ENCODE measurements at regions not wholly inside any gene's neighbourhood (a gene's known extent, or its start where the extent isn't known, plus 50 kb on each side); places are given as distances from the start of the nearest gene placed in this dataset.

- 77% methylated on average over 4 of the region's 4 CpGs for WGBS (ENCODE audit: insufficient coverage)
- no peak overlapping the region for H3K27ac Mint-ChIP-seq
Observed at GRCh38 chr9:78490231-78490630, 193.3 kb downstream of the PSAT1 start.

GRCh38 chr9:78491402-78491801, 194.5 kb downstream of the PSAT1 start:
- H3K27me3 ChIP-seq (ENCODE audit: control insufficient read depth, insufficient read depth, low read length), result no peaks in the 10 kb centered on the region
- DNase-seq (no peak), ATAC-seq (no peak)
- Mint-ChIP-seq H3K4me1 (no peaks in the 10 kb centered on the region), H3K4me3 (no peak overlapping the region), H3K27me3 (ENCODE audit: low read depth in 2 of 2) (no peaks in the 10 kb centered on the region), H3K36me3 (no peaks in the 10 kb centered on the region), H3K27ac (no peak overlapping the region), H3K9me3 (peaks cover 2% of the 10 kb centered on the region in 2 donors)
- WGBS (ENCODE audit: insufficient coverage), result 81% methylated on average over 3 of the region's 3 CpGs
- no peak overlapping the region for H3K4me3 ChIP-seq (ENCODE audit: low read length)
- H3K36me3 ChIP-seq (ENCODE audit: control insufficient read depth, insufficient read depth, low read length), result no peaks in the 10 kb centered on the region
- intact Hi-C loops (cut with micrococcal nuclease), result no loop called here
- no peaks in the 10 kb centered on the region for H3K9me3 ChIP-seq (ENCODE audit: control insufficient read depth, insufficient read depth, low read length)
- no peak overlapping the region for H3K27ac ChIP-seq (ENCODE audit: low read length)
- no peaks in the 10 kb centered on the region for H3K4me1 ChIP-seq (ENCODE audit: control insufficient read depth, insufficient read depth, low read length)
- TF ChIP-seq CTCF (IDR thresholded peaks at IDR 0.05), result no peak

More at GRCh38 chr9:78490231-78490630, 193.3 kb downstream of the PSAT1 start:
- ATAC-seq, result no peak
- intact Hi-C loops (cut with micrococcal nuclease), result no loop called here
- Histone ChIP-seq H3K9me3 (ENCODE audit: control insufficient read depth, insufficient read depth, low read length) (no peaks in the 10 kb centered on the region), H3K4me3 (ENCODE audit: low read length) (no peak overlapping the region), H3K4me1 (ENCODE audit: control insufficient read depth, insufficient read depth, low read length) (no peaks in the 10 kb centered on the region), H3K36me3 (ENCODE audit: control insufficient read depth, insufficient read depth, low read length) (no peaks in the 10 kb centered on the region), H3K27me3 (ENCODE audit: control insufficient read depth, insufficient read depth, low read length) (no peaks in the 10 kb centered on the region), H3K27ac (ENCODE audit: low read length) (no peak overlapping the region)
- no peaks in the 10 kb centered on the region for H3K27me3 Mint-ChIP-seq (ENCODE audit: low read depth in 2 of 2)
- peaks cover 2 to 5% of the 10 kb centered on the region in 2 donors for H3K9me3 Mint-ChIP-seq
- no peak for TF ChIP-seq CTCF (IDR thresholded peaks at IDR 0.05)
- no peaks in the 10 kb centered on the region for H3K36me3 Mint-ChIP-seq
- H3K4me1 Mint-ChIP-seq, result no peaks in the 10 kb centered on the region
- no peak for DNase-seq
- H3K4me3 Mint-ChIP-seq, result no peak overlapping the region

- Mint-ChIP-seq H3K27me3 (ENCODE audit: low read depth in 2 of 2) (no peaks in the 10 kb centered on the region), H3K4me3 (no peak overlapping the region), H3K4me1 (no peaks in the 10 kb centered on the region), H3K9me3 (peaks cover 2% of the 10 kb centered on the region in 2 donors), H3K27ac (no peak overlapping the region), H3K36me3 (no peaks in the 10 kb centered on the region)
- no peak for TF ChIP-seq CTCF (IDR thresholded peaks at IDR 0.05)
- H3K36me3 ChIP-seq (ENCODE audit: control insufficient read depth, insufficient read depth, low read length), result no peaks in the 10 kb centered on the region
- H3K4me3 ChIP-seq (ENCODE audit: low read length), result no peak overlapping the region
- intact Hi-C loops (cut with micrococcal nuclease), result no loop called here
- H3K27me3 ChIP-seq (ENCODE audit: control insufficient read depth, insufficient read depth, low read length), result no peaks in the 10 kb centered on the region
- no peaks in the 10 kb centered on the region for H3K4me1 ChIP-seq (ENCODE audit: control insufficient read depth, insufficient read depth, low read length)
- DNase-seq, result no peak
- H3K27ac ChIP-seq (ENCODE audit: low read length), result no peak overlapping the region
- no peak for ATAC-seq
- no peaks in the 10 kb centered on the region for H3K9me3 ChIP-seq (ENCODE audit: control insufficient read depth, insufficient read depth, low read length)
- WGBS (ENCODE audit: insufficient coverage), result 88% methylated on average over 2 of the region's 2 CpGs
Observed at GRCh38 chr9:78493166-78493742, 196.3 kb downstream of the PSAT1 start.

GRCh38 chr9:78502566-78502965, 205.6 kb downstream of the PSAT1 start:
- Histone ChIP-seq H3K4me1 (ENCODE audit: control insufficient read depth, insufficient read depth, low read length) (no peaks in the 10 kb centered on the region), H3K27ac (ENCODE audit: low read length) (no peak overlapping the region), H3K36me3 (ENCODE audit: control insufficient read depth, insufficient read depth, low read length) (no peaks in the 10 kb centered on the region), H3K9me3 (ENCODE audit: control insufficient read depth, insufficient read depth, low read length) (no peaks in the 10 kb centered on the region), H3K27me3 (ENCODE audit: control insufficient read depth, insufficient read depth, low read length) (no peaks in the 10 kb centered on the region), H3K4me3 (ENCODE audit: low read length) (no peak overlapping the region)
- no peak for DNase-seq
- Mint-ChIP-seq H3K36me3 (no peaks in the 10 kb centered on the region), H3K4me3 (no peak overlapping the region), H3K4me1 (no peaks in the 10 kb centered on the region), H3K27ac (no peak overlapping the region), H3K9me3 (peaks cover 0 to 2% of the 10 kb centered on the region in 2 donors), H3K27me3 (ENCODE audit: low read depth in 2 of 2) (peaks cover 0 to 2% of the 10 kb centered on the region in 2 donors)
- intact Hi-C loops (cut with micrococcal nuclease), result no loop called here
- no peak for ATAC-seq
- no peak for TF ChIP-seq CTCF (IDR thresholded peaks at IDR 0.05)
- WGBS (ENCODE audit: insufficient coverage), result 81% methylated on average over 5 of the region's 5 CpGs
